AG09309 (cell line): ENCODE measurements at regions not wholly inside any gene's neighbourhood (a gene's known extent, or its start where the extent isn't known, plus 50 kb on each side); places are given as distances from the start of the nearest gene placed in this dataset.

Source experiments
- DNase-seq: peaks from one replicate; pipeline ENCODE4 v3.0.0-alpha.2; 2010; ENCODE audit warnings: low read depth
- H3K4me3 ChIP-seq: 2 replicates; pipeline ENCODE4 v1.5.1; 2011; ENCODE audit warnings: mild to moderate bottlenecking, low read depth, low read length, moderate library complexity; ENCODE audit not compliant: control insufficient read depth
- TF ChIP-seq, protein P1 (sequence below): IDR thresholded peaks from 2 replicates; pipeline ENCODE4 v1.5.1; 2011; ENCODE audit warnings: mild to moderate bottlenecking, low read depth, low read length, inconsistent platforms; ENCODE audit not compliant: insufficient read depth, control insufficient read depth; ENCODE audit errors: missing control alignments

DNA sequence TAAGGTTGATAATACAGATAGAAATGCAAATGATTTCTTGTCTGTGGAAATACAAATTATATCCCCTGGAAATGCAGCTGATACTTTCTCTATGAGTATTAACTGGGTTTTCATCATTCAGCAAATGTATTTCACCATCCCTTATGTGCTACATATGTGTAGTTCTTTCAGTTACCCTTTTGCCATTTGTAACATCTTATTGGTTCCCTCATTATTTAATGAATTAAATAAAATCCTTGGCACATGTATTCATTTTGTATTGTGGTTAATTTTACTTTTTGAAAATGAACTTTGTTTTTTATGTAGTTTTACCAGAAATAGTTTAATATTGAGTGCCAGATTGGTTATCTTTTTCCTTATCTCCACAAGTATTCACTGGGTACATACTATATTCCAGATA, 89.9 kb upstream of the DEPDC1 start:
- TF ChIP-seq, protein P1, sequence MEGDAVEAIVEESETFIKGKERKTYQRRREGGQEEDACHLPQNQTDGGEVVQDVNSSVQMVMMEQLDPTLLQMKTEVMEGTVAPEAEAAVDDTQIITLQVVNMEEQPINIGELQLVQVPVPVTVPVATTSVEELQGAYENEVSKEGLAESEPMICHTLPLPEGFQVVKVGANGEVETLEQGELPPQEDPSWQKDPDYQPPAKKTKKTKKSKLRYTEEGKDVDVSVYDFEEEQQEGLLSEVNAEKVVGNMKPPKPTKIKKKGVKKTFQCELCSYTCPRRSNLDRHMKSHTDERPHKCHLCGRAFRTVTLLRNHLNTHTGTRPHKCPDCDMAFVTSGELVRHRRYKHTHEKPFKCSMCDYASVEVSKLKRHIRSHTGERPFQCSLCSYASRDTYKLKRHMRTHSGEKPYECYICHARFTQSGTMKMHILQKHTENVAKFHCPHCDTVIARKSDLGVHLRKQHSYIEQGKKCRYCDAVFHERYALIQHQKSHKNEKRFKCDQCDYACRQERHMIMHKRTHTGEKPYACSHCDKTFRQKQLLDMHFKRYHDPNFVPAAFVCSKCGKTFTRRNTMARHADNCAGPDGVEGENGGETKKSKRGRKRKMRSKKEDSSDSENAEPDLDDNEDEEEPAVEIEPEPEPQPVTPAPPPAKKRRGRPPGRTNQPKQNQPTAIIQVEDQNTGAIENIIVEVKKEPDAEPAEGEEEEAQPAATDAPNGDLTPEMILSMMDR: no peak
- DNase-seq: no peak
- H3K4me3 ChIP-seq: no peak overlapping the region

DNA sequence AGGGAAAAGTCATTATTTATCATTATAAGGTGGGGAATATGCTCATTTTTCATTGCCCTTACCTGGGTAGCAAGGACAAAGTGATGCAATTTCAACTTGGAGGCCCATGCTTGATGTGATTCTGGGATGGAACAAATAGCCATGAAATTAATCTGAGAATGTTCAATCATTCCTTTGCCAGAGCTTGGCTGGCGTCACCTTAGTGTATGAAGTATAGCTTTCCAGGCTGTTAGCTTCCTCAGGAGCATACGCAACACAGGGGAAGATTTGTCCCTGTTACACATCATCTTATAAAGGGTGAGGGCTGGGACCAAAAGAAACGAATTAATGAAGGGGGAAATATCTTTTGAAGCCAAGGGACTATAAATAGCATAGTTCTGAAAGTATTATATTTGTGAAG, 91.4 kb upstream of the DEPDC1 start:
- DNase-seq: no peak
- H3K4me3 ChIP-seq: no peak overlapping the region
- TF ChIP-seq, protein P1: no peak

- no peak overlapping the region for H3K4me3 ChIP-seq
- TF ChIP-seq, protein P1: no peak
- DNase-seq: no peak
Observed at GRCh38 chr1:68590473-68590872, 93.6 kb upstream of the DEPDC1 start.

DNA sequence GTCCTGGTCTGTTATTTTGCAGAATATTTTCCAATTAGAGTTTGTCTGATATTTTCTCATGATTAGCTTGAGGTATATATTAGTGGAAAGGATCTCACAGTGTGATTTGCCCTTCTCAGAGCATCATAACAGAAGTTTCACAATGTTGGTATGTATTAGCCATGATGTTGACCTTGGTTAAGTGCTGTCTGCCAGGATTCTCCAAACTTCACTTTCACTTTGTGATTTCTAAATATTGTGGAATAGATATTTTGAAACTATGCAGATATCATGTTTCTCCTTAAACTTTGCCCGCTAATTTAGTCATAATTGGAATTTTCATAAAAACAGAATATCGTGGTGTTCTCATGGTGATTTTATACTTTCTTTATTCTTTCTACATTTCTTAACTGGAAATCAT, 98.0 kb upstream of the DEPDC1 start:
- TF ChIP-seq, protein P1: no peak
- DNase-seq: no peak

GRCh38 chr1:68600049-68600661, 103.3 kb upstream of the DEPDC1 start:
- DNase-seq: no peak
- no peak overlapping the region for H3K4me3 ChIP-seq
- TF ChIP-seq, protein P1: peak; percentile 49

More for the DNA sequence above, 98.0 kb upstream of the DEPDC1 start:
- H3K4me3 ChIP-seq: no peak overlapping the region

GRCh38 chr1:68608289-68608688, 111.4 kb upstream of the DEPDC1 start:
- H3K4me3 ChIP-seq: no peak overlapping the region
- DNase-seq: no peak
- TF ChIP-seq, protein P1: no peak

DNA sequence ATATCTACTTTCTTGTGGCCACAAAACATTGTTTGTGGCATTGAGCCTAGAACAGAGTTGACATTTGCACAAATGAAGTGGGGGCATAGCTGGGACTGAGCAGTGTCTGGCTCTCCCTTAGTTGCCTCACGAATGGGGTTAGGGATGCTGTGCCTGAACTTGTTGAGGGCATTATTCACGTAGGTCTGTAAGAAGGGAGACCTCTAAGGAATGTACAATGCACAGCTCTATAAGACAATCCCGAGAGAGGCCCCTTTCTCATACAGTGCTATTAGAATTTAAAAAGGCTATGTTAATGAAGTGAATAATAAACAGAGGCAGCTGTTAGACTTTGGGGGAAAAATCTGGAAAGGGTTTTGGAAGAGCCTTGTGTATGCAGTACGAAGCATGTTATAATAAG, 118.4 kb upstream of the DEPDC1 start:
- DNase-seq: no peak
- TF ChIP-seq, protein P1: no peak
- no peak overlapping the region for H3K4me3 ChIP-seq
